IMR-90 (cell line): ENCODE measurements at regions not wholly inside any gene's neighbourhood (a gene's known extent, or its start where the extent isn't known, plus 50 kb on each side); places are given as distances from the start of the nearest gene placed in this dataset.

Experiments
- ATAC-seq: fragments of 200-7000 bp; cut with Tn5 transposase; 2 replicates; pipeline ENCODE4 v1.9.1; 2020; ENCODE audit warnings: low read depth, mild to moderate bottlenecking, moderate library complexity
- BruUV-seq: library from RNA; stranded (reverse); fragments of 400-500 nt; replicated peaks from 2 replicates; lab custom pipeline; 2021; lab: Mats Ljungman, UMichigan
- CTCF ChIA-PET: fragments of 300-600 bp; formaldehyde crosslinking; extraction: SDS; loops from one replicate; lab custom pipeline; 2021; ENCODE audit warnings: antibody characterized with exemption; lab: Yijun Ruan, JAX
- POLR2A ChIA-PET: fragments of 300-600 bp; sonication (Branson Sonifier 250); formaldehyde crosslinking; loops from one replicate; lab custom pipeline; 2022; ENCODE audit warnings: antibody characterized with exemption; ENCODE audit not compliant: unreplicated experiment; lab: Charles Lee
- DNase-seq: peaks from one replicate; pipeline ENCODE4 v3.0.0; 2013
- H2AFZ ChIP-seq: replicated peaks from 2 replicates; pipeline ENCODE3; 2013; ENCODE audit warnings: low read length, mild to moderate bottlenecking; ENCODE audit not compliant: poor library complexity
- H2AK5ac ChIP-seq: 2 replicates; pipeline ENCODE4 v1.6.1; 2013; ENCODE audit warnings: low read depth, low read length, inconsistent platforms
- H2AK9ac ChIP-seq: replicated peaks from 2 replicates; pipeline ENCODE3; 2013; ENCODE audit warnings: mild to moderate bottlenecking, low read depth, low read length, moderate library complexity; ENCODE audit not compliant: poor library complexity
- H2BK120ac ChIP-seq: 2 replicates; pipeline ENCODE4 v1.6.1; 2013; ENCODE audit warnings: low read depth, low read length, inconsistent platforms
- H2BK15ac ChIP-seq: 3 replicates; pipeline ENCODE4 v1.6.1; 2013; ENCODE audit warnings: low read depth, low read length, inconsistent platforms
- H2BK20ac ChIP-seq: 2 replicates; pipeline ENCODE4 v1.6.1; 2013; ENCODE audit warnings: low read depth, mild to moderate bottlenecking, inconsistent platforms, low read length, moderate library complexity
- H2BK5ac ChIP-seq: 2 replicates; pipeline ENCODE4 v1.6.1; 2013; ENCODE audit warnings: mild to moderate bottlenecking, low read depth, low read length, inconsistent platforms; ENCODE audit not compliant: poor library complexity, severe bottlenecking
- H3K14ac ChIP-seq: replicated peaks from 2 replicates; pipeline ENCODE4 v1.6.1; 2013; ENCODE audit warnings: low read depth, low read length, inconsistent platforms
- H3K18ac ChIP-seq: 2 replicates; pipeline ENCODE4 v1.6.1; 2013; ENCODE audit warnings: low read depth, low read length, control low read depth
- H3K23ac ChIP-seq: 2 replicates; pipeline ENCODE4 v1.6.1; 2013; ENCODE audit warnings: low read depth, low read length, inconsistent platforms
- H3K27ac ChIP-seq: 2 replicates; pipeline ENCODE4 v1.5.1; 2013; ENCODE audit warnings: mild to moderate bottlenecking, control low read depth, low read length; ENCODE audit not compliant: insufficient read depth
- H3K27me3 ChIP-seq: 2 replicates; pipeline ENCODE4 v1.6.1; 2013; ENCODE audit warnings: low read length; ENCODE audit not compliant: control insufficient read depth, insufficient read depth
- H3K36me3 ChIP-seq: 2 replicates; pipeline ENCODE4 v1.6.1; 2013; ENCODE audit warnings: low read length, mixed read lengths; ENCODE audit not compliant: control insufficient read depth, insufficient read depth
- H3K4ac ChIP-seq: 2 replicates; pipeline ENCODE4 v1.6.1; 2013; ENCODE audit warnings: low read depth, low read length, inconsistent platforms
- H3K4me1 ChIP-seq: 2 replicates; pipeline ENCODE4 v1.6.1; 2013; ENCODE audit warnings: low read length, mixed read lengths; ENCODE audit not compliant: control insufficient read depth, insufficient read depth
- H3K4me2 ChIP-seq: 2 replicates; pipeline ENCODE4 v1.6.1; 2013; ENCODE audit warnings: low read depth, mild to moderate bottlenecking, control low read depth, low read length, moderate library complexity
- H3K4me3 ChIP-seq: 2 replicates; pipeline ENCODE4 v1.5.1; 2013; ENCODE audit warnings: low read depth, mild to moderate bottlenecking, control low read depth, low read length, moderate library complexity; ENCODE audit not compliant: insufficient read depth
- H3K56ac ChIP-seq: 2 replicates; pipeline ENCODE4 v1.6.1; 2013; ENCODE audit warnings: low read length, inconsistent platforms; ENCODE audit not compliant: insufficient read depth; ENCODE audit errors: extremely low read depth
- H3K79me1 ChIP-seq, 2 experiments: 2 replicates each; pipeline ENCODE4 v1.6.1; 2013; ENCODE audit warnings: low read length in 2 of 2, inconsistent platforms in 1 of 2, low read depth in 1 of 2
- H3K9ac ChIP-seq: 2 replicates; pipeline ENCODE4 v1.6.1; 2013; ENCODE audit warnings: low read depth, low read length, control low read depth
- H3K9me1 ChIP-seq: 2 replicates; pipeline ENCODE4 v1.6.1; 2013; ENCODE audit warnings: low read length, inconsistent platforms; ENCODE audit not compliant: insufficient read depth
- H3K9me3 ChIP-seq: 2 replicates; pipeline ENCODE4 v1.6.1; 2013; ENCODE audit warnings: low read length; ENCODE audit not compliant: control insufficient read depth, insufficient read depth
- H4K20me1 ChIP-seq: 2 replicates; pipeline ENCODE4 v1.6.1; 2013; ENCODE audit warnings: low read length, inconsistent platforms; ENCODE audit not compliant: insufficient read depth
- H4K5ac ChIP-seq: 2 replicates; pipeline ENCODE4 v1.6.1; 2013; ENCODE audit warnings: mild to moderate bottlenecking, low read depth, low read length, control low read depth
- H4K8ac ChIP-seq, 2 experiments: 2 replicates each; pipeline ENCODE4 v1.6.1; 2013; ENCODE audit warnings: low read depth in 2 of 2, low read length in 2 of 2, control low read depth in 1 of 2, inconsistent platforms in 1 of 2
- H4K91ac ChIP-seq: 2 replicates; pipeline ENCODE4 v1.6.1; 2013; ENCODE audit warnings: low read depth, low read length, inconsistent platforms; ENCODE audit not compliant: insufficient read depth
- BHLHE40 ChIP-seq: fragments of 150-350 bp; IDR thresholded peaks from 2 replicates; pipeline ENCODE4 v1.6.1; 2016; ENCODE audit warnings: mild to moderate bottlenecking, low read depth, low read length
- CEBPB ChIP-seq: IDR thresholded peaks from 2 replicates; pipeline ENCODE4 v1.6.1; 2012; ENCODE audit warnings: low read depth, low read length, improper control_type of control experiment
- CHD1 ChIP-seq: IDR thresholded peaks from 2 replicates; pipeline ENCODE4 v1.6.1; 2012; ENCODE audit warnings: low read depth, low read length, improper control_type of control experiment
- FOS ChIP-seq: fragments of 150-350 bp; IDR thresholded peaks from 2 replicates; pipeline ENCODE4 v1.6.1; 2016; ENCODE audit warnings: low read depth, low read length
- MAFK ChIP-seq: IDR thresholded peaks from 2 replicates; pipeline ENCODE4 v1.6.1; 2012; ENCODE audit warnings: low read depth, low read length, improper control_type of control experiment
- MAZ ChIP-seq: IDR thresholded peaks from 2 replicates; pipeline ENCODE4 v1.6.1; 2012; ENCODE audit warnings: low read depth, mild to moderate bottlenecking, low read length, improper control_type of control experiment, moderate library complexity, borderline replicate concordance
- MXI1 ChIP-seq: IDR thresholded peaks from 2 replicates; pipeline ENCODE4 v1.6.1; 2012; ENCODE audit warnings: low read depth, mild to moderate bottlenecking, low read length, moderate library complexity, borderline replicate concordance
- NFE2L2 ChIP-seq: fragments of 150-350 bp; IDR thresholded peaks from 2 replicates; pipeline ENCODE4 v1.6.1; 2016; ENCODE audit warnings: low read depth, mild to moderate bottlenecking, low read length
- POLR2A ChIP-seq: IDR thresholded peaks from 2 replicates; pipeline ENCODE4 v1.6.1; 2012; ENCODE audit warnings: mild to moderate bottlenecking, low read depth, low read length
- RAD21 ChIP-seq: IDR thresholded peaks from 2 replicates; pipeline ENCODE4 v1.6.1; 2012; ENCODE audit warnings: low read length, improper control_type of control experiment
- RCOR1 ChIP-seq: IDR thresholded peaks from 2 replicates; pipeline ENCODE4 v1.6.1; 2012; ENCODE audit warnings: mild to moderate bottlenecking, low read length, improper control_type of control experiment; ENCODE audit not compliant: insufficient replicate concordance
- RFX5 ChIP-seq: IDR thresholded peaks from 2 replicates; pipeline ENCODE4 v1.8.0; 2012; ENCODE audit warnings: low read depth, mild to moderate bottlenecking, low read length, moderate library complexity
- SMC3 ChIP-seq: fragments of 150-350 bp; IDR thresholded peaks from 2 replicates; pipeline ENCODE4 v1.6.1; 2016; ENCODE audit warnings: low read depth, mild to moderate bottlenecking, antibody characterized with exemption, low read length, moderate library complexity
- WGBS, 2 experiments: methylation state at CpG; one replicate each; pipeline versions ENCODE4 v1.1.5 to v1.1.7; 2013; ENCODE audit warnings: missing lambda C conversion rate in 2 of 2; ENCODE audit not compliant: insufficient read length in 1 of 2; ENCODE audit errors: extremely low coverage in 2 of 2; 5-methylcytosine and 5-hydroxymethylcytosine counted together
- dilution Hi-C: fragments of 300-500 bp; cut with HindIII; formaldehyde crosslinking; loops from one replicate; pipeline ENCODE4 v1.14.3; 2018; ENCODE audit warnings: low sequenced_read_pairs; ENCODE audit not compliant: unreplicated experiment
- in situ Hi-C: fragments of 300-500 bp; cut with MboI; formaldehyde crosslinking; loops from 3 replicates; pipeline ENCODE4 v1.14.3; 2019; ENCODE audit warnings: low sequenced_read_pairs, inconsistent platforms, mixed read lengths
- intact Hi-C: fragments of 100-400 bp; cut with micrococcal nuclease; formaldehyde crosslinking; loops from 2 replicates; pipeline ENCODE4 v1.10.0; 2022
- TF ChIP-seq, protein P1 (sequence below): fragments of 150-350 bp; IDR thresholded peaks from 2 replicates; pipeline ENCODE4 v1.6.1; 2017; ENCODE audit warnings: mild to moderate bottlenecking, antibody characterized with exemption, low read length, low read depth
- TF ChIP-seq, protein P2 (sequence below): conservative IDR thresholded peaks from 2 replicates; pipeline ENCODE4 v1.5.1; 2012; ENCODE audit warnings: mild to moderate bottlenecking, low read depth, low read length, improper control_type of control experiment
- TF ChIP-seq, protein P3 (sequence below): fragments of 150-350 bp; IDR thresholded peaks from 2 replicates; pipeline ENCODE4 v1.6.1; 2016; ENCODE audit warnings: low read depth, mild to moderate bottlenecking, low read length, moderate library complexity, borderline replicate concordance

DNA sequence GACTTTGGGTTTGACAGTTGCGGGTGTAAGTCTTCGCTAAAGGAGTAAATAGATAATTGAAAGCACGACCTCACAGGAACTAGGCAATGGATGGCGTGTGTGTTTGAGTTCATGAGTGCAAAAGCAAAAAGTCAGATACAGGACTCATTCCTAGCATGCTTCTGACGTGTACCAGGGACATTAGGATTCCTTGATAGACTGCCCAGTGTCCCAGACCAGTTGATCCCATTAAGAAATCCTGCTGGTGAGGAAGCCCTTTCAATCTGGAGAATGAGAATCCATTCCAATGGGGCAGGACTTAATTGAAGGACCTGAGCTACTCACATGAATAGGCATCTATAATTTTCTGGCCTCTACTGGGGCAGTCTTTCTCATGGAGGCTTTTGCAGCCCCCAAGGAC is 235.4 kb downstream of the RAD51AP2 start:
- dilution Hi-C loops (no loop called here), in situ Hi-C loops (no loop called here), intact Hi-C loops (loop anchor here (5.0 kb wide), 1 partner anchor 1319 kb away; no protein-coding TSS in a partner anchor)
- DNase-seq: no peak
- Histone ChIP-seq H3K9ac (no peak overlapping the region), H3K36me3 (no peaks in the 10 kb centered on the region), H4K20me1 (no peaks in the 10 kb centered on the region), H3K23ac (no peak overlapping the region), H3K9me1 (no peaks in the 10 kb centered on the region), H2BK120ac (no peak overlapping the region), H4K8ac (no peak overlapping the region), H4K91ac (no peak overlapping the region), H3K79me1 (no peaks in the 10 kb centered on the region), H2AK9ac (no peak overlapping the region), H3K9me3 (no peaks in the 10 kb centered on the region), H2AFZ (no peak overlapping the region), H3K27ac (no peak overlapping the region), H3K4ac (no peak overlapping the region), H3K4me1 (no peaks in the 10 kb centered on the region), H2AK5ac (no peak overlapping the region), H3K27me3 (no peaks in the 10 kb centered on the region), H3K56ac (no peak overlapping the region), H4K5ac (no peak overlapping the region), H3K18ac (no peak overlapping the region), H2BK5ac (no peak overlapping the region), H3K14ac (no peak overlapping the region), H2BK15ac (no peak overlapping the region), H3K4me3 (no peak overlapping the region), H3K4me2 (no peak overlapping the region), H2BK20ac (no peak overlapping the region)
- POLR2A ChIA-PET: no interaction called here
- BruUV-seq: no TSS peak
- CTCF ChIA-PET: no interaction called here
- no peak for ATAC-seq
- TF ChIP-seq, protein P1, sequence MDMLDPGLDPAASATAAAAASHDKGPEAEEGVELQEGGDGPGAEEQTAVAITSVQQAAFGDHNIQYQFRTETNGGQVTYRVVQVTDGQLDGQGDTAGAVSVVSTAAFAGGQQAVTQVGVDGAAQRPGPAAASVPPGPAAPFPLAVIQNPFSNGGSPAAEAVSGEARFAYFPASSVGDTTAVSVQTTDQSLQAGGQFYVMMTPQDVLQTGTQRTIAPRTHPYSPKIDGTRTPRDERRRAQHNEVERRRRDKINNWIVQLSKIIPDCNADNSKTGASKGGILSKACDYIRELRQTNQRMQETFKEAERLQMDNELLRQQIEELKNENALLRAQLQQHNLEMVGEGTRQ: no peak
- TF ChIP-seq MXI1: no peak
- no peak for TF ChIP-seq SMC3
- TF ChIP-seq CHD1: no peak
- no peak for TF ChIP-seq MAFK
- TF ChIP-seq, protein P2, sequence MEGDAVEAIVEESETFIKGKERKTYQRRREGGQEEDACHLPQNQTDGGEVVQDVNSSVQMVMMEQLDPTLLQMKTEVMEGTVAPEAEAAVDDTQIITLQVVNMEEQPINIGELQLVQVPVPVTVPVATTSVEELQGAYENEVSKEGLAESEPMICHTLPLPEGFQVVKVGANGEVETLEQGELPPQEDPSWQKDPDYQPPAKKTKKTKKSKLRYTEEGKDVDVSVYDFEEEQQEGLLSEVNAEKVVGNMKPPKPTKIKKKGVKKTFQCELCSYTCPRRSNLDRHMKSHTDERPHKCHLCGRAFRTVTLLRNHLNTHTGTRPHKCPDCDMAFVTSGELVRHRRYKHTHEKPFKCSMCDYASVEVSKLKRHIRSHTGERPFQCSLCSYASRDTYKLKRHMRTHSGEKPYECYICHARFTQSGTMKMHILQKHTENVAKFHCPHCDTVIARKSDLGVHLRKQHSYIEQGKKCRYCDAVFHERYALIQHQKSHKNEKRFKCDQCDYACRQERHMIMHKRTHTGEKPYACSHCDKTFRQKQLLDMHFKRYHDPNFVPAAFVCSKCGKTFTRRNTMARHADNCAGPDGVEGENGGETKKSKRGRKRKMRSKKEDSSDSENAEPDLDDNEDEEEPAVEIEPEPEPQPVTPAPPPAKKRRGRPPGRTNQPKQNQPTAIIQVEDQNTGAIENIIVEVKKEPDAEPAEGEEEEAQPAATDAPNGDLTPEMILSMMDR: no peak
- TF ChIP-seq RFX5: no peak
- TF ChIP-seq, protein P3, sequence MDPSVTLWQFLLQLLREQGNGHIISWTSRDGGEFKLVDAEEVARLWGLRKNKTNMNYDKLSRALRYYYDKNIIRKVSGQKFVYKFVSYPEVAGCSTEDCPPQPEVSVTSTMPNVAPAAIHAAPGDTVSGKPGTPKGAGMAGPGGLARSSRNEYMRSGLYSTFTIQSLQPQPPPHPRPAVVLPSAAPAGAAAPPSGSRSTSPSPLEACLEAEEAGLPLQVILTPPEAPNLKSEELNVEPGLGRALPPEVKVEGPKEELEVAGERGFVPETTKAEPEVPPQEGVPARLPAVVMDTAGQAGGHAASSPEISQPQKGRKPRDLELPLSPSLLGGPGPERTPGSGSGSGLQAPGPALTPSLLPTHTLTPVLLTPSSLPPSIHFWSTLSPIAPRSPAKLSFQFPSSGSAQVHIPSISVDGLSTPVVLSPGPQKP: no peak
- TF ChIP-seq CEBPB: no peak
- no peak for TF ChIP-seq RCOR1
- no peak for TF ChIP-seq POLR2A
- TF ChIP-seq RAD21: no peak
- no peak for TF ChIP-seq BHLHE40
- no peak for TF ChIP-seq MAZ
- TF ChIP-seq FOS: no peak
- no peak for TF ChIP-seq NFE2L2
- 100% methylated on average over 2 of the region's 5 CpGs; no CpG with 5 or more reads in 1 of the 2 experiments for WGBS, 2 experiments
